WTC11 (cell line): ENCODE measurements at regions not wholly inside any gene's neighbourhood (a gene's known extent, or its start where the extent isn't known, plus 50 kb on each side); places are given as distances from the start of the nearest gene placed in this dataset.

ENCODE experiments used
- ATAC-seq: fragments of 200-7000 bp; cut with Tn5 transposase; 2 replicates; pipeline ENCODE4 v1.10.0; 2021; ENCODE audit warnings: mild to moderate bottlenecking, moderate library complexity
- CTCF ChIA-PET: fragments of 300-600 bp; sonication (Branson Sonifier 250); formaldehyde crosslinking; loops from one replicate; lab custom pipeline; 2021; ENCODE audit warnings: antibody characterized with exemption; lab: Charles Lee
- POLR2A ChIA-PET: fragments of 350-600 bp; sonication (Branson Sonifier 250); formaldehyde crosslinking; loops from one replicate; lab custom pipeline; 2021; ENCODE audit warnings: antibody characterized with exemption; lab: Charles Lee
- DNase-seq: peaks from one replicate; pipeline ENCODE4 v3.0.0; 2021; ENCODE audit warnings: low spot score
- H3K27ac Mint-ChIP-seq: 2 replicates; pipeline ENCODE4 v1.8.0; 2021; ENCODE audit warnings: mixed read lengths
- H3K27me3 Mint-ChIP-seq: 2 replicates; pipeline ENCODE4 v1.8.0; 2021; ENCODE audit warnings: low read depth, mild to moderate bottlenecking, moderate library complexity, mixed read lengths
- H3K36me3 Mint-ChIP-seq: 2 replicates; pipeline ENCODE4 v1.8.0; 2021; ENCODE audit warnings: mixed read lengths
- H3K4me1 Mint-ChIP-seq: 2 replicates; pipeline ENCODE4 v1.8.0; 2022; ENCODE audit warnings: mixed read lengths
- H3K4me3 Mint-ChIP-seq: 2 replicates; pipeline ENCODE4 v1.8.0; 2021; ENCODE audit warnings: mild to moderate bottlenecking, moderate library complexity, mixed read lengths
- H3K9me3 Mint-ChIP-seq: 2 replicates; pipeline ENCODE4 v1.8.0; 2021; ENCODE audit warnings: mixed read lengths
- ATF1 ChIP-seq: sonication (generic); formaldehyde crosslinking; IDR thresholded peaks from 2 replicates; pipeline ENCODE4 v1.8.1; 2023; ENCODE audit warnings: mild to moderate bottlenecking, moderate library complexity, missing genetic modification reagents
- ATF6 ChIP-seq: sonication (generic); formaldehyde crosslinking; IDR thresholded peaks from 2 replicates; pipeline ENCODE4 v1.8.1; 2023; ENCODE audit warnings: mild to moderate bottlenecking, missing genetic modification reagents
- EMX1 ChIP-seq: fragments of 250-450 bp; sonication (Bioruptor Pico); IDR thresholded peaks from 2 replicates; pipeline ENCODE4 v1.8.0; 2021; ENCODE audit warnings: mild to moderate bottlenecking
- ETV6 ChIP-seq: sonication (generic); formaldehyde crosslinking; IDR thresholded peaks from 2 replicates; pipeline ENCODE4 v1.8.1; 2022; ENCODE audit warnings: mild to moderate bottlenecking, missing genetic modification reagents
- FOXK1 ChIP-seq: sonication (generic); formaldehyde crosslinking; IDR thresholded peaks from 2 replicates; pipeline ENCODE4 v1.8.0; 2022; ENCODE audit warnings: mild to moderate bottlenecking, moderate library complexity, missing genetic modification reagents
- HMGA2 ChIP-seq: fragments of 250-450 bp; sonication (Bioruptor Pico); IDR thresholded peaks from 2 replicates; pipeline ENCODE4 v1.4.0; 2021; ENCODE audit warnings: mild to moderate bottlenecking, moderate library complexity
- MXD4 ChIP-seq: fragments of 250-450 bp; sonication (Bioruptor Pico); IDR thresholded peaks from 2 replicates; pipeline ENCODE4 v1.8.0; 2021; ENCODE audit warnings: mild to moderate bottlenecking, moderate library complexity, borderline replicate concordance
- NFATC4 ChIP-seq: fragments of 250-450 bp; sonication (Bioruptor Pico); IDR thresholded peaks from 2 replicates; pipeline ENCODE4 v1.9.0; 2021; ENCODE audit warnings: mild to moderate bottlenecking
- NR3C1 ChIP-seq: sonication (generic); formaldehyde crosslinking; conservative IDR thresholded peaks from 2 replicates; pipeline ENCODE4 v1.8.1; 2023; ENCODE audit warnings: low read depth, mild to moderate bottlenecking, missing genetic modification reagents
- SP1 ChIP-seq: sonication (generic); formaldehyde crosslinking; conservative IDR thresholded peaks from 2 replicates; pipeline ENCODE4 v1.8.1; 2022; ENCODE audit warnings: missing genetic modification reagents
- ZNF512 ChIP-seq: sonication (generic); formaldehyde crosslinking; IDR thresholded peaks from 2 replicates; pipeline ENCODE4 v1.8.1; 2022; ENCODE audit warnings: missing genetic modification reagents, borderline replicate concordance
- ZNF671 ChIP-seq: fragments of 250-450 bp; sonication (Bioruptor Pico); IDR thresholded peaks from 2 replicates; pipeline ENCODE4 v1.8.0; 2021; ENCODE audit warnings: mild to moderate bottlenecking
- TF ChIP-seq, protein P1 (sequence below): sonication (generic); formaldehyde crosslinking; IDR thresholded peaks from 2 replicates; pipeline ENCODE4 v1.8.0; 2022; ENCODE audit warnings: mild to moderate bottlenecking, missing genetic modification reagents
- TF ChIP-seq, protein P2 (sequence below): fragments of 250-450 bp; sonication (Bioruptor Pico); conservative IDR thresholded peaks from 2 replicates; pipeline ENCODE4 v1.9.0; 2021; ENCODE audit warnings: mild to moderate bottlenecking
- TF ChIP-seq, protein P3 (sequence below): fragments of 250-450 bp; sonication (Bioruptor Pico); IDR thresholded peaks from 2 replicates; pipeline ENCODE4 v1.8.0; 2021; ENCODE audit warnings: mild to moderate bottlenecking

- no peak for TF ChIP-seq FOXK1 (CRISPR knock-in tag)
- TF ChIP-seq ZNF671 (CRISPR knock-in tag) = no peak
- Mint-ChIP-seq H3K4me1 (peaks cover 6% of the 10 kb centered on the region), H3K4me3 (no peak overlapping the region), H3K27me3 (no peaks in the 10 kb centered on the region), H3K36me3 (no peaks in the 10 kb centered on the region), H3K27ac (no peak overlapping the region), H3K9me3 (no peaks in the 10 kb centered on the region)
- POLR2A ChIA-PET = no interaction called here
- ATAC-seq (no peak), DNase-seq (no peak)
- CTCF ChIA-PET = interaction anchor here (2.6 kb wide), 1 partner anchor 25 kb away, joined by 11 read pairs; no protein-coding TSS in a partner anchor
Observed at GRCh38 chr20:20795721-20796120, 83.3 kb upstream of the RALGAPA2 start.

GRCh38 chr20:20795119-20795518 lies 82.7 kb upstream of the RALGAPA2 start:
- no peaks in the 10 kb centered on the region for H3K9me3 Mint-ChIP-seq
- TF ChIP-seq, protein P1, sequence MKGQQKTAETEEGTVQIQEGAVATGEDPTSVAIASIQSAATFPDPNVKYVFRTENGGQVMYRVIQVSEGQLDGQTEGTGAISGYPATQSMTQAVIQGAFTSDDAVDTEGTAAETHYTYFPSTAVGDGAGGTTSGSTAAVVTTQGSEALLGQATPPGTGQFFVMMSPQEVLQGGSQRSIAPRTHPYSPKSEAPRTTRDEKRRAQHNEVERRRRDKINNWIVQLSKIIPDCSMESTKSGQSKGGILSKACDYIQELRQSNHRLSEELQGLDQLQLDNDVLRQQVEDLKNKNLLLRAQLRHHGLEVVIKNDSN = no peak
- TF ChIP-seq MXD4 (CRISPR knock-in tag) = no peak
- TF ChIP-seq EMX1 (CRISPR knock-in tag) = no peak
- no peak for TF ChIP-seq NFATC4 (CRISPR knock-in tag)
- TF ChIP-seq, protein P2, sequence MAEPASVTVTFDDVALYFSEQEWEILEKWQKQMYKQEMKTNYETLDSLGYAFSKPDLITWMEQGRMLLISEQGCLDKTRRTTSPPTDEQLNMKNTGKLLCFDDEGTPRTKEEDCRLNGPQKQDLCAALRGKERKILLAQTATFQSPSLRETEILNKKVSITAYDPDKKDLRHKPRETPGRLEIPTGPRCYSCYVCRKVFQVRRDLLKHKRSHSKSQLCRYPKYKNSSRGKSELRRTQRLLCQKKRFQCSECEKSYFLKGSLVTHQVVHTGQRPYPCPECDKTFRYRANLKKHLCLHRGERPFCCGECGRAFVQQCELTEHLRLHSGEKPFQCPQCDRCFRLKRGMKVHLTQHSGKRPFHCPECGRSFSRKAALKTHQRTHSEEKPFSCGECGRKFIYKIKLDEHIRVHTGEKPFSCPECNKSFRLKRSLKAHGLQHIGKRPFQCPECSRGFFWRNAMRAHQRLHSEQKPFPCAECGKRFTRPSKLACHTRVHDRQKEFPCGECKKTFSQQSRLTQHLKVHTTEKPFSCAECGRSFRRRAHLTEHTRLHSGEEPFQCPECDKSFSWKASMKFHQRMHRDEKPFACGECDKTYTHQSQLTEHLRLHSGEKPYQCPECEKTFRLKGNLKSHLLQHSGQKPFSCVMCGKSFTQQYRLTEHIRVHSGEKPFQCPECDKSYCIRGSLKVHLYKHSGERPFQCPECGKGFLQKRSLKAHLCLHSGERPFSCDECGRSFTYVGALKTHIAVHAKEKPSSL (CRISPR knock-in tag) = no peak
- TF ChIP-seq ATF6 = no peak
- no peak for TF ChIP-seq ETV6 (CRISPR knock-in tag)
- no peak for TF ChIP-seq ZNF512 (CRISPR knock-in tag)
- no peak for TF ChIP-seq HMGA2 (CRISPR knock-in tag)
- TF ChIP-seq NR3C1 (CRISPR knock-in tag) = no peak
- no peak for TF ChIP-seq ATF1 (CRISPR knock-in tag)
- TF ChIP-seq, protein P3, sequence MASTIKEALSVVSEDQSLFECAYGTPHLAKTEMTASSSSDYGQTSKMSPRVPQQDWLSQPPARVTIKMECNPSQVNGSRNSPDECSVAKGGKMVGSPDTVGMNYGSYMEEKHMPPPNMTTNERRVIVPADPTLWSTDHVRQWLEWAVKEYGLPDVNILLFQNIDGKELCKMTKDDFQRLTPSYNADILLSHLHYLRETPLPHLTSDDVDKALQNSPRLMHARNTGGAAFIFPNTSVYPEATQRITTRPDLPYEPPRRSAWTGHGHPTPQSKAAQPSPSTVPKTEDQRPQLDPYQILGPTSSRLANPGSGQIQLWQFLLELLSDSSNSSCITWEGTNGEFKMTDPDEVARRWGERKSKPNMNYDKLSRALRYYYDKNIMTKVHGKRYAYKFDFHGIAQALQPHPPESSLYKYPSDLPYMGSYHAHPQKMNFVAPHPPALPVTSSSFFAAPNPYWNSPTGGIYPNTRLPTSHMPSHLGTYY (CRISPR knock-in tag) = no peak
- no peak for TF ChIP-seq SP1 (CRISPR knock-in tag)
- no peak overlapping the region for H3K4me3 Mint-ChIP-seq
- ChIA-PET POLR2A (no interaction called here), CTCF (interaction anchor here (2.6 kb wide), 1 partner anchor 26 kb away, joined by 11 read pairs; no protein-coding TSS in a partner anchor)
- H3K4me1 Mint-ChIP-seq = peaks cover 6% of the 10 kb centered on the region
- no peaks in the 10 kb centered on the region for H3K36me3 Mint-ChIP-seq
- ATAC-seq = no peak
- no peaks in the 10 kb centered on the region for H3K27me3 Mint-ChIP-seq
- no peak for DNase-seq
- H3K27ac Mint-ChIP-seq = no peak overlapping the region

- ChIA-PET POLR2A (no interaction called here), CTCF (interaction anchor here (1.2 to 2.6 kb wide), 2 partner anchors 13 to 27 kb away, joined by 3 to 11 read pairs; no protein-coding TSS in a partner anchor)
- Mint-ChIP-seq H3K9me3 (no peaks in the 10 kb centered on the region), H3K36me3 (no peaks in the 10 kb centered on the region), H3K4me1 (peaks cover 6% of the 10 kb centered on the region), H3K27ac (no peak overlapping the region), H3K4me3 (no peak overlapping the region), H3K27me3 (no peaks in the 10 kb centered on the region)
- ATAC-seq = no peak
- DNase-seq = no peak
- TF ChIP-seq ATF6 = no peak
Observed at GRCh38 chr20:20793591-20793990, 81.1 kb upstream of the RALGAPA2 start.
